ENCODE measurements at regions not wholly inside any gene's neighbourhood (a gene's known extent, or its start where the extent isn't known, plus 50 kb on each side); places are given as distances from the start of the nearest gene placed in this dataset.

- Histone ChIP-seq H3K27me3 (no peaks in the 10 kb centered on the region), H3K9me3 (no peaks in the 10 kb centered on the region), H3K27ac (no peak overlapping the region), H3K4me3 (no peak overlapping the region), H3K4me1 (no peaks in the 10 kb centered on the region), H3K36me3 (no peaks in the 10 kb centered on the region)
- no peak for DNase-seq (ENCODE audit: low spot score)
- no peak for TF ChIP-seq CTCF (IDR thresholded peaks at IDR 0.05)
These were observed 190.7 kb downstream of the FAM170A start for GRCh38 chr5:119820016-119820415.

GRCh38 chr5:119820608-119821007, 191.2 kb downstream of the FAM170A start:
- DNase-seq (ENCODE audit: low spot score), result no peak
- Histone ChIP-seq H3K36me3 (no peaks in the 10 kb centered on the region), H3K9me3 (no peaks in the 10 kb centered on the region), H3K27ac (no peak overlapping the region), H3K4me3 (no peak overlapping the region), H3K27me3 (no peaks in the 10 kb centered on the region), H3K4me1 (no peaks in the 10 kb centered on the region)
- no peak for TF ChIP-seq CTCF (IDR thresholded peaks at IDR 0.05)

- H3K36me3 ChIP-seq, result no peaks in the 10 kb centered on the region
- no peak overlapping the region for H3K4me3 ChIP-seq
- no peaks in the 10 kb centered on the region for H3K27me3 ChIP-seq
- H3K27ac ChIP-seq, result no peak overlapping the region
- H3K9me3 ChIP-seq, result no peaks in the 10 kb centered on the region
- no peak for TF ChIP-seq CTCF (IDR thresholded peaks at IDR 0.05)
- no peaks in the 10 kb centered on the region for H3K4me1 ChIP-seq
- no peak for DNase-seq (ENCODE audit: low spot score)
These were observed 199.2 kb downstream of the FAM170A start for GRCh38 chr5:119828541-119828940.

GRCh38 chr5:119829341-119829740, 200.0 kb downstream of the FAM170A start:
- Histone ChIP-seq H3K27ac (no peak overlapping the region), H3K36me3 (no peaks in the 10 kb centered on the region), H3K27me3 (no peaks in the 10 kb centered on the region), H3K4me1 (no peaks in the 10 kb centered on the region), H3K9me3 (no peaks in the 10 kb centered on the region), H3K4me3 (no peak overlapping the region)
- DNase-seq (ENCODE audit: low spot score), result no peak
- TF ChIP-seq CTCF (IDR thresholded peaks at IDR 0.05), result no peak

- Histone ChIP-seq H3K9me3 (no peaks in the 10 kb centered on the region), H3K4me1 (no peaks in the 10 kb centered on the region), H3K4me3 (no peak overlapping the region), H3K27ac (no peak overlapping the region), H3K36me3 (no peaks in the 10 kb centered on the region), H3K27me3 (no peaks in the 10 kb centered on the region)
- no peak for DNase-seq (ENCODE audit: low spot score)
- TF ChIP-seq CTCF (IDR thresholded peaks at IDR 0.05), result no peak
These were observed 203.8 kb downstream of the FAM170A start for GRCh38 chr5:119833176-119833575.

- no peak for DNase-seq (ENCODE audit: low spot score)
- no peaks in the 10 kb centered on the region for H3K9me3 ChIP-seq
- no peak overlapping the region for H3K4me3 ChIP-seq
- H3K36me3 ChIP-seq, result no peaks in the 10 kb centered on the region
- H3K27ac ChIP-seq, result no peak overlapping the region
- no peak for TF ChIP-seq CTCF (IDR thresholded peaks at IDR 0.05)
- no peaks in the 10 kb centered on the region for H3K27me3 ChIP-seq
- H3K4me1 ChIP-seq, result no peaks in the 10 kb centered on the region
These were observed 210.8 kb downstream of the FAM170A start for GRCh38 chr5:119840175-119840574.

Data from right atrium auricular region (tissue), 2 donors.